ENCODE measurements at regions not wholly inside any gene's neighbourhood (a gene's known extent, or its start where the extent isn't known, plus 50 kb on each side); places are given as distances from the start of the nearest gene placed in this dataset.

DNA sequence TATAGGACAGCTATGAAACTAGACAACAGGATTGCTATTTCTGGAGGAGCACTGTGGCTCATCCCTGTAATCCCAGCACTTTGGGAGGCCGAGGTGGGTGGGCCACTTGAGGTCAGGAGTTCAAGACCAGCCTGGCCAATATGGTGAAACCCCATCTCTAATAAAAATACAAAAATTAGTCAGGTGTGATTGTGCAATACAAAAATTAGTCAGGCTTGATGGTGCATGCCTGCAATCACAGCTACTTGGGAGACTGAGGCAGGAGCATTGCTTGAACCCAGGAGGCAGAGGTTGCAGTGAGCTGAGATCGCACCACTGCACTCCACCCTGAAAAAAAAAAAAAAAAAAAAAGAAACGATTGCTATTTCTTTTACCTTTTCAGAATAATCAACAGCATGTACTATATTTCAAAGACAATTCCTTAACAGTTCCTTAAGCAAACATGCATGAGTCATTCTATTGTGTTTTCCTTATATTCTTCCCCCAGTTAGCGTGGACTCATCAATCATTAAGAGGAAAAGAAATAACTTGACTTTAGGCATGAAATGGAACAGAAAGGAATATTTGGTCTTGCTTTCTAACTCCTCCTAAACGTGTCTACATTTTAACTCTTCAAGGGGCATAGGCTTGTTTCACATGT lies 162.6 kb downstream of the TAF11L14 start:
- H3K4me1 ChIP-seq (ENCODE audit: control insufficient read depth, insufficient read depth, low read length): no peaks in the 10 kb centered on the region
- no peaks in the 10 kb centered on the region for H3K27me3 ChIP-seq (ENCODE audit: control insufficient read depth, insufficient read depth, low read length)
- no peaks in the 10 kb centered on the region for H3K36me3 ChIP-seq (ENCODE audit: control insufficient read depth, insufficient read depth, low read length)
- 100% methylated on average over 1 of the region's 5 CpGs for WGBS (ENCODE audit: insufficient coverage, low lambda C conversion rate)
- no peak for DNase-seq
- peaks cover 4% of the 10 kb centered on the region for H3K9me3 ChIP-seq (ENCODE audit: control insufficient read depth, low read depth, low read length)
- no peak overlapping the region for H3K27ac ChIP-seq (ENCODE audit: low read length)
- H3K4me3 ChIP-seq (ENCODE audit: low read length): no peak overlapping the region

DNA sequence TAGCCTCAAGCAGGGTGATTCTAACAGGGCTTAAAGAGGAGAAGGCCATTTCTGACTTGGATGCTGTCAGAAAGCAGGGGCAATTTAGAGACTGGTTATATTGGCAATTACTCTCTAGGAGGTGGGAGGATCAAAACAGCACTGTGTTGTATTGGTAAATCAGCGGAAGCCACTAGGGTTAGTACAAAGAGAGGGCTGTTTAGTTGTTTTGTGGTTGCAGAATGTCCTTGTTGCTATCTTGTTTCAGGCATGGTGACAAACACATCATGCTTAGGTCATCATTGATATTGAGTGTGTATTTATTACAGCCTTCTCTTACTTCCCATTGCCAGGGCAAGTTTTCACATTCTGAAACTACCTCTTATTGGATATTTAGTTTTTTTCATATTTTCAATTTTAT lies 165.3 kb downstream of the TAF11L14 start:
- WGBS (ENCODE audit: insufficient coverage, low lambda C conversion rate): no CpG with 5 or more reads among the region's 1 CpG
- no peaks in the 10 kb centered on the region for H3K27me3 ChIP-seq (ENCODE audit: control insufficient read depth, insufficient read depth, low read length)
- H3K4me1 ChIP-seq (ENCODE audit: control insufficient read depth, insufficient read depth, low read length): no peaks in the 10 kb centered on the region
- no peaks in the 10 kb centered on the region for H3K36me3 ChIP-seq (ENCODE audit: control insufficient read depth, insufficient read depth, low read length)
- DNase-seq: no peak
- H3K4me3 ChIP-seq (ENCODE audit: low read length): no peak overlapping the region
- H3K9me3 ChIP-seq (ENCODE audit: control insufficient read depth, low read depth, low read length): no peaks in the 10 kb centered on the region
- H3K27ac ChIP-seq (ENCODE audit: low read length): no peak overlapping the region

DNA sequence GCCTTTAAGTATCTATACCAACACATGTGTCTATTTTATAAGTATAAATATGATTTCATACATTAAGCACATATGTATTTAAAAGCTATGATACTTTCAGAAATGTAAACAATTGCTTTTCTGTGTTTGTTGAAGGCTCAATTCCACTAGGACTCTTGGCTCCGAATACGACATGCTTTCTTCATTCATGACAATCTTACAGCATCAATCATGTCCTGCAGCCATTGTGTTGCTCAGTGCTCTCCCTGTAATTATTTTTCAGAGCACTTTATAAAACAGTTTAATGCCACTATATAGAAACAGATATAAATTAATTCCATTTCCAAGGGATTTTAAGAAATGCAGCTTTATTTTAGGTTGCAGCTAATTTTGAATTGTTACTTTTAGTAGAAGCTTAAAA lies 167.3 kb downstream of the TAF11L14 start:
- H3K9me3 ChIP-seq (ENCODE audit: control insufficient read depth, low read depth, low read length): no peaks in the 10 kb centered on the region
- WGBS (ENCODE audit: insufficient coverage, low lambda C conversion rate): no CpG with 5 or more reads among the region's 2 CpGs
- H3K27me3 ChIP-seq (ENCODE audit: control insufficient read depth, insufficient read depth, low read length): no peaks in the 10 kb centered on the region
- H3K4me3 ChIP-seq (ENCODE audit: low read length): no peak overlapping the region
- H3K4me1 ChIP-seq (ENCODE audit: control insufficient read depth, insufficient read depth, low read length): no peaks in the 10 kb centered on the region
- no peak for DNase-seq
- H3K27ac ChIP-seq (ENCODE audit: low read length): no peak overlapping the region
- H3K36me3 ChIP-seq (ENCODE audit: control insufficient read depth, insufficient read depth, low read length): no peaks in the 10 kb centered on the region

DNA sequence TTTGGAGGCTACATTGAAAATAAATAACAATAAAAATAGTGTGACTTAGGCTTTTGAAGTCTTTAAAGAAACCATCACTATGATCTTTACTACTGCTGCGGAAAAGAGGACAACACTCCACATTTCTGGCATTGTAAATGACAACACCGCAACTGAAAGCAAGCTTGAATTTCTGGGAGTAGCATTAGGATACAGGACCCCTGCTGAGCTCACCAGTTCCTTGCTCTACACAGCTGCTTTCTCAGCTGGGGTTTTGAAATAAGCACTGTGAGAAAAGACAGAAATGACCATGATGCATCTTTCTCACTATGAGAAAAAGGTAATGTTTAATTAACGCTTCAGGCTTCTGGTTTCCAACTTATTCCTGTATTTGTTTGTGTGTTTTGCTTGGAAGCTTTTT lies 168.0 kb downstream of the TAF11L14 start:
- no peak for DNase-seq
- no peaks in the 10 kb centered on the region for H3K4me1 ChIP-seq (ENCODE audit: control insufficient read depth, insufficient read depth, low read length)
- H3K27ac ChIP-seq (ENCODE audit: low read length): no peak overlapping the region
- H3K4me3 ChIP-seq (ENCODE audit: low read length): no peak overlapping the region
- H3K36me3 ChIP-seq (ENCODE audit: control insufficient read depth, insufficient read depth, low read length): no peaks in the 10 kb centered on the region
- H3K9me3 ChIP-seq (ENCODE audit: control insufficient read depth, low read depth, low read length): no peaks in the 10 kb centered on the region
- no CpG with 5 or more reads among the region's 3 CpGs for WGBS (ENCODE audit: insufficient coverage, low lambda C conversion rate)
- H3K27me3 ChIP-seq (ENCODE audit: control insufficient read depth, insufficient read depth, low read length): no peaks in the 10 kb centered on the region

DNA sequence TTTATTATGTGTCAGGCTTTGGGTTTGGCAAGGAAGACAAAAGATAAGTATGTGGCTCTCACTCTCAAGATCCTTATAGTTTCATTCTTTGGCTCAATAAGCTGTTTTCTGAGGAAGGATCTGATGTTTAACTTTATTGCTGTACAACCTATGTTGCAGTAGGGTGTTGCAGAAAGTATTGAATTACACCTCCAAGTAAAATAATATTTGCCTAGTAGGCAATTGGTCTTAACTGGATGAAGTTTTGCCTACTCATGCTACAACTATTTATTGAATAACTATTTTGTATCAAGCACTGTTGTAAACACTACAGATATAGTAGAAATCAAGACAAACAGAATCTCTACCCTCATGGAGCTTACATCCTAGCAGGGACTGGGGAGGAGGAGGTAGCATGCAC lies 169.7 kb downstream of the TAF11L14 start:
- H3K9me3 ChIP-seq (ENCODE audit: control insufficient read depth, low read depth, low read length): no peaks in the 10 kb centered on the region
- H3K4me1 ChIP-seq (ENCODE audit: control insufficient read depth, insufficient read depth, low read length): no peaks in the 10 kb centered on the region
- DNase-seq: no peak
- no peak overlapping the region for H3K27ac ChIP-seq (ENCODE audit: low read length)
- H3K4me3 ChIP-seq (ENCODE audit: low read length): no peak overlapping the region
- H3K36me3 ChIP-seq (ENCODE audit: control insufficient read depth, insufficient read depth, low read length): no peaks in the 10 kb centered on the region
- no peaks in the 10 kb centered on the region for H3K27me3 ChIP-seq (ENCODE audit: control insufficient read depth, insufficient read depth, low read length)

DNA sequence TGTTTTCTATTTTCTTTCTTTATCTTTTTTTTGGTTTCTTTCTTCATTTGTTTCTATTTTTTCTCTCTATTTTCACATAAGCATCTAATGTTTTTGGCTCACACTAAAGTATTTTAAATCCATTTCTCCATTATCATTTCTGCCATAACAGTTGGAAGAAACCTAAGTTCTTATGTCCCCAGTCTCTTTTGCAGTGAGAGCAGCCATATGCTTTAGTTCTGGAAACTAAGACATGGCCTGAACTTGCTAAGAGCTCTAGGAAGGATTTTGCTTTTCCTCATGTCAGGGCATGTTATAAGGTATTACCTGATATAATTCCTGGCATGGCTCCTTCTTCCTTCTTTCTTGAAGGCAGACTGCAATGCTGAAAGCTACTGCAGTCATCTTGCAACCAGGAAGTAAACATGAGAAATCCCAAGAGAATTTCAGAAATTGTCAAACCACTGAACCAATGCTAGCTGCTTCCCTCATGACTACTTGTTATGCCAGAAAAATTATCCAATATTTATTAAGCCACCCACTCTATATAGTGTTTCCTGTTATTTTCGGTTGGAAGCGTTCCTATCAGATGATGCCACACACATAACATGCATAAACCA lies 171.1 kb downstream of the TAF11L14 start:
- no peaks in the 10 kb centered on the region for H3K9me3 ChIP-seq (ENCODE audit: control insufficient read depth, low read depth, low read length)
- no peaks in the 10 kb centered on the region for H3K36me3 ChIP-seq (ENCODE audit: control insufficient read depth, insufficient read depth, low read length)
- no peaks in the 10 kb centered on the region for H3K4me1 ChIP-seq (ENCODE audit: control insufficient read depth, insufficient read depth, low read length)
- DNase-seq: no peak
- no peak overlapping the region for H3K27ac ChIP-seq (ENCODE audit: low read length)
- no peaks in the 10 kb centered on the region for H3K27me3 ChIP-seq (ENCODE audit: control insufficient read depth, insufficient read depth, low read length)
- 40% methylated on average over 1 of the region's 2 CpGs for WGBS (ENCODE audit: insufficient coverage, low lambda C conversion rate)
- no peak overlapping the region for H3K4me3 ChIP-seq (ENCODE audit: low read length)

DNA sequence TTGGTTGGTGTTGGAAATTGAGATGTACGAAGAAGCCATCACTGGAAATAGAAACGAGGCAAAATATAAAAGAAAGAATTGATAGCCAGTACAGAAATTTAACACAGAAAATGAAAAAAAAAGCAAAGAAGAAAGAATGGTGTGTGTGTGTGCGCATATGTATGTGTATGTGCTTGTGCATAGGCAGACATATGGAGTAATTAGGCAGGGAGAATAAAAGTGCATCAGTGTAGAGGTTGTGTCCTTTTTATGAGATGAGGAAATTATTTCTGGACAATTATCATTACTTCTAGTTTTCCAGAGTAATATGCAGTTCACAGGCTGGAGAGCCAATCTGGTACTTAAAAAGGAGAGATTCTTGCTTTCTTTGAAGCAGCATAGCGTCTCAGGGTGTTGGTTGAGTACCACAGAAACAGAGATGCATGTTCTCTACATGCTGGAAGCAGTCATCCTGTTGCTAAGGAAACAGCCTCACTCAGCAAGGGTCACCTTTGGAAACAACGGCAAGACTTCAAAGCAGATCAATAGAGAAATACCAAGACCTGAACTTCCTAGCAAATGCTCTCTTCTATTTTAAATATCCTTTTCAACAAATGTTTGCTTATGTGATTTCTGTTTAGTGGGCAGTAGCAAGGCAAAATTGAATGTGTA lies 172.7 kb downstream of the TAF11L14 start:
- Histone ChIP-seq H3K36me3 (ENCODE audit: control insufficient read depth, insufficient read depth, low read length) (no peaks in the 10 kb centered on the region), H3K27me3 (ENCODE audit: control insufficient read depth, insufficient read depth, low read length) (no peaks in the 10 kb centered on the region), H3K27ac (ENCODE audit: low read length) (no peak overlapping the region), H3K4me3 (ENCODE audit: low read length) (no peak overlapping the region), H3K4me1 (ENCODE audit: control insufficient read depth, insufficient read depth, low read length) (no peaks in the 10 kb centered on the region), H3K9me3 (ENCODE audit: control insufficient read depth, low read depth, low read length) (no peaks in the 10 kb centered on the region)
- DNase-seq: no peak
- 85% methylated on average over 3 of the region's 5 CpGs for WGBS (ENCODE audit: insufficient coverage, low lambda C conversion rate)

DNA sequence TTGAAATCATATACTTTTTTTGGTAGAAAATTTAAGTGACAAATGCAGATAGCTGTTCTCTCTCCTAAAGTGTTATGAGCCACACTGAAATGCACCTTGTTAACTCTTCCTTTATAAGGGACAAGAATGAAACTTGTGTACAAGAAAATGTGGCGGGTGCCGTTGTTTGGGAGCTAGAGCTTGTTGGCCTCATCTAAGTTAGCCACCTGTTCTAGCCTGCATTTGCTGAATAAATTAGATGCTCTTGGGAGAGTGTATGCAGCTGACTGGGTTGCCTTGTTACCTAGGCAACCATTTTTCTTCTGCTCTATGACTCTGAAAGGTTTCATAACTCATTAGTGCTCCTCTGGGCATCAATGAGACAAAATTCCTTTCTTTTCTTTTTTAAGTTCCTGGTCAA lies 174.3 kb downstream of the TAF11L14 start:
- H3K27me3 ChIP-seq (ENCODE audit: control insufficient read depth, insufficient read depth, low read length): no peaks in the 10 kb centered on the region
- H3K27ac ChIP-seq (ENCODE audit: low read length): no peak overlapping the region
- DNase-seq: no peak
- H3K36me3 ChIP-seq (ENCODE audit: control insufficient read depth, insufficient read depth, low read length): no peaks in the 10 kb centered on the region
- WGBS (ENCODE audit: insufficient coverage, low lambda C conversion rate): no CpG with 5 or more reads among the region's 2 CpGs
- H3K9me3 ChIP-seq (ENCODE audit: control insufficient read depth, low read depth, low read length): no peaks in the 10 kb centered on the region
- no peak overlapping the region for H3K4me3 ChIP-seq (ENCODE audit: low read length)
- no peaks in the 10 kb centered on the region for H3K4me1 ChIP-seq (ENCODE audit: control insufficient read depth, insufficient read depth, low read length)

DNA sequence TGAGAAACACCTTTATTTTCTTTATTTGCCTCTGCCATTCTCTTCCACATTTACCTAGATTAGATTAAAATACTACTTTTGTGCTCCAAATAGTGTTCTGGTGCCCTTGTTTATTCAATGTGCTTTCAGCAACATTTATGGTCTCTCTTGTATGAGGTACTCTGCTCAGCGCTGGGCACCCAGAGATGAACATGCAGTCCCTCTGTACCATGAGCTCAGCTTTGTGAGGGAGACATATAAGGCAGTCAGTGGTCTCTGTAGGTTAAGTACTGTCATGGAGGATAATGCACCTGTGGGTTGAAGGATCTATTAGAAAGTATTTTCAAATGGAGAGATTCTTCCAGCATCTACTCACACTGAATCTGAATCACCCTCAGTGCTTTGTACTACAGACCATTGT lies 176.5 kb downstream of the TAF11L14 start:
- WGBS (ENCODE audit: insufficient coverage, low lambda C conversion rate): no CpG with 5 or more reads among the region's 1 CpG
- Histone ChIP-seq H3K9me3 (ENCODE audit: control insufficient read depth, low read depth, low read length) (no peaks in the 10 kb centered on the region), H3K27ac (ENCODE audit: low read length) (no peak overlapping the region)

DNA sequence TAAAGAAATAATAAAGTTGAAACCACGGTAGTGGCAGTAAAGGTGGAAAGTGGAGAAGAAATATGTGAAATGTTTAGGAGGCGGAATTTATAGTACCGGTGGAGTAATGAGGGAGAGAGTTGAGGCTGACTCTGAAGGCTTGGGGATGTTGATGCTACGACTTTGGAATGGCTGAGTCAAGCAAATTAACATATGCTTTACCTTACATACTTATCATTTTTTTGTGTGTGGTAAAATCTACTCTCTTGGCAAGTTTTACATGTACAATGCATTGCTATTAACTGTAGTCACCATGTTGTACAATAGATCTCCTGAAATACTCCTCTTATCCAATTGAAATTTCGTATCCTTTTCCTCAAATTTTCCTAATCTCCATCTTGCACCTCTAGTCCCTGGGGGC lies 179.0 kb downstream of the TAF11L14 start:
- WGBS (ENCODE audit: insufficient coverage, low lambda C conversion rate): 100% methylated on average over 2 of the region's 5 CpGs
- Histone ChIP-seq H3K9me3 (ENCODE audit: control insufficient read depth, low read depth, low read length) (no peaks in the 10 kb centered on the region), H3K27me3 (ENCODE audit: control insufficient read depth, insufficient read depth, low read length) (no peaks in the 10 kb centered on the region), H3K36me3 (ENCODE audit: control insufficient read depth, insufficient read depth, low read length) (no peaks in the 10 kb centered on the region), H3K4me1 (ENCODE audit: control insufficient read depth, insufficient read depth, low read length) (no peaks in the 10 kb centered on the region), H3K4me3 (ENCODE audit: low read length) (no peak overlapping the region), H3K27ac (ENCODE audit: low read length) (no peak overlapping the region)
- no peak for DNase-seq

More for the DNA sequence above, 176.5 kb downstream of the TAF11L14 start:
- no peak for DNase-seq
- no peaks in the 10 kb centered on the region for H3K36me3 ChIP-seq (ENCODE audit: control insufficient read depth, insufficient read depth, low read length)
- H3K27me3 ChIP-seq (ENCODE audit: control insufficient read depth, insufficient read depth, low read length): no peaks in the 10 kb centered on the region
- no peaks in the 10 kb centered on the region for H3K4me1 ChIP-seq (ENCODE audit: control insufficient read depth, insufficient read depth, low read length)
- H3K4me3 ChIP-seq (ENCODE audit: low read length): no peak overlapping the region

DNA sequence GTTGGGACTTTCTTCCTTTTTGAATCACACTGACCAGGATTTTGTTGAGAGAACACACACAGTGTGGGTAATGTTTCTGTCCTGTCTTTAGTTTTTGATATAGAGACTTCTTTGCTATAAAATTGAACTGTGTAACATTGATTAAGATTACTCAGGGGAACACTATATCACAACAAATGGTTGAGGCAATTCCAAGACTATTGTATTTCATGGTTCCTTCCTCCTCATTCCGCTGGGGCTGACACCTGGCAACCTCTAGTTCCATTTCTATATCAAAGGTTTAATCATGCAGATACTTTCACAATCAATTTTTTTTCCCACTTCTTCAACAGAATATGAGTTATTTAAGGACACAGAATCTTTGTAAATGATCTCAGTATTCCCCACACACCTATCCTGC lies 182.2 kb downstream of the TAF11L14 start:
- Histone ChIP-seq H3K4me1 (ENCODE audit: control insufficient read depth, insufficient read depth, low read length) (no peaks in the 10 kb centered on the region), H3K27me3 (ENCODE audit: control insufficient read depth, insufficient read depth, low read length) (no peaks in the 10 kb centered on the region), H3K36me3 (ENCODE audit: control insufficient read depth, insufficient read depth, low read length) (no peaks in the 10 kb centered on the region), H3K9me3 (ENCODE audit: control insufficient read depth, low read depth, low read length) (peaks cover 3% of the 10 kb centered on the region), H3K4me3 (ENCODE audit: low read length) (no peak overlapping the region), H3K27ac (ENCODE audit: low read length) (no peak overlapping the region)
- 60% methylated on average over 1 of the region's 1 CpG for WGBS (ENCODE audit: insufficient coverage, low lambda C conversion rate)
- no peak for DNase-seq
